Middle frontal gyrus (tissue), 1 donor: ENCODE measurements at regions not wholly inside any gene's neighbourhood (a gene's known extent, or its start where the extent isn't known, plus 50 kb on each side); places are given as distances from the start of the nearest gene placed in this dataset.

ENCODE experiments used
- DNase-seq: peaks from one replicate; pipeline ENCODE4 v3.0.0-alpha.2; 2015; ENCODE audit warnings: low spot score; ENCODE audit errors: extremely low spot score

DNA sequence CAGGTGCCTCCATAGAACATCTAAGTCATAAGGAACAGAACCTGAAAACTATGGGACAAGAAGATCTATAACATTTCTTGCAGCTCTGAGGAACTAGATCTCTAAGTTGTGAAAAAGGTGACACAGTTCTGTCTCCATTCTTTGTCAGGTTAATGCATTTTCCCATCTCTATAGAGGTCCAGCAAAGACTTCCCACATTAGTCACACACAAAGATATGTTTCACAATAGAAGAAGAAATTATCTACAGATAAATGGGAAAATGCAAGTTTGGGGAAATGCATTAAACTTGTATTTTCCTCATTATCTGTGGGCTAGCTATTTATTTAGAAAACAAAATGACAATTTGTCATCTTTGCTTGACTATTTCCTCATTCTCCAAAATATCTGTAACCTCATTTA, 458.6 kb upstream of the PAPPA start:
- DNase-seq: no peak

DNA sequence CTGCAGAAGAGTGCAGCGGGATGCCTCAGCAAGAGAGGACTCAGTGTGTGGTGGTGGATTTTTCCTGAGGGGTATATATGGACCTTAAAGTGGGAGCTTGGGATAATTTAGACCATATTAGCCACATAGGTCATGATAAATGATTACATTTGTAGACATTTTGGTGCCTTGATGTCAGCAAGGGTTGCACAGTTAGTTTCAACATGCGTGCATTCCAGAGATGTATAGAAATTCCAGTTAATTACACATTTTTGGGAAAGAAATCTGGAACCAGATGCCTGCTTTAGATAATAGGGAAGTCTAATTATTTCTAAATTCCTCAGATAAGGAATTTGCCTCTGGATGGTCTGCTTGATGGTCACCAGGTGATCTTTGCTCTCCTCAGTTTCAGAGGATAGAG, 440.6 kb upstream of the PAPPA start:
- DNase-seq: no peak

DNA sequence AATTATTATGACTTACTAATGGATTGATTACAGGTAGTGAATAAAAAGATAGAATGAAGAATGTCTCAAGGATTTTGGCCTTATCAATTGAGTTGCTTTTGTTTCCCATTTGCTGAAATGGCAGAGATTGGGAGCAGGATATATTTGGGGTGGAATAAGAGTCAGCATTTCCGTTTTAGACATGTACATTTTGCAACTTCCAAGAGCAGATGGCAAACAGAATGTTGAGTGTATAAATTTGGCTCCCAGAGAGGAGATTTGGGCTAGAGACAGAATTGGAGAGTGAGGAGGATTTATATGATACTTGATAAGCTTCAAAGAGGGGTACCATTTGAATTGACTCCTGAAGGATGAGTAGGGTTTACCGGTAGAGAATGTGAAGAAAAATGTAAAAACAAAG, 437.9 kb upstream of the PAPPA start:
- peak; percentile 31 for DNase-seq

DNA sequence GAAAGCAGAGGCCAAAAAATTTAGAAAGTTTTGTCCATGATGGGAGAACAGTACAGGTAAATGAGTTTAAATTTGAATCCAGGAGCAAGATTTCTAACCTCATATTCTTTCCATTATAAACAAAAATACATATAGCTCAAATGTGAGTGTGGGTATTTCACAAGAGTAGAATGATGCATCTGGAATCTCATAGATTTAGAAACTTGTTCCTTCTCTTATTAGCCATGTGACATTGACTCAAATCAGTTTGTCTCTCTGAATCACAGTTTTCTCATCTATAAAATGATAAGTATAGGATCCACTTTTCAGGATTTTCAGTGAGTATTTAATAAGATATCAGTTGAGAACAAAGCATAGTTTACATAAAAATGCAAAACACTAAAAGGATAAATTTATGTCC, 436.3 kb upstream of the PAPPA start:
- DNase-seq: no peak

DNA sequence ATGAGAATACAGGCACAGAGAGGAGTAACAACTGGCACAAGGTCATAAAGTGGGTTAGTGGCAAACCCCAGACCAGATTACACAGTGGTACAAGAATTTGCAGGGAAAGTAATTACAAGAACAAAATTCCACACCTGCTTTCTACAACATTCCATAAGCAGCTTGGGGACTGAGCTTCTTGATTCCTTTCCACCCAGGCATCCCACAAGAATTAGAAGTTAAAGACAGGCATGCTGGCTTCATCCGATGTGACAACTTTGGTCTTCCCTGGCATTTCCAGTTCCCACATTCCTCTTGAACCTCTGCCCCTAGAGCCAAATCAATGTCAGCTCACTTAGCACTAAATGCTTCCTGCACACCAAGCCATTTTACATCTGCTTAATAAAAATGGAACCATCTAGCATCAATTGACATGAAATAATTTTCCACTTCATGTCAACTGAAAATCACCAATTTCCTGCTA, 435.8 kb upstream of the PAPPA start:
- no peak for DNase-seq

DNA sequence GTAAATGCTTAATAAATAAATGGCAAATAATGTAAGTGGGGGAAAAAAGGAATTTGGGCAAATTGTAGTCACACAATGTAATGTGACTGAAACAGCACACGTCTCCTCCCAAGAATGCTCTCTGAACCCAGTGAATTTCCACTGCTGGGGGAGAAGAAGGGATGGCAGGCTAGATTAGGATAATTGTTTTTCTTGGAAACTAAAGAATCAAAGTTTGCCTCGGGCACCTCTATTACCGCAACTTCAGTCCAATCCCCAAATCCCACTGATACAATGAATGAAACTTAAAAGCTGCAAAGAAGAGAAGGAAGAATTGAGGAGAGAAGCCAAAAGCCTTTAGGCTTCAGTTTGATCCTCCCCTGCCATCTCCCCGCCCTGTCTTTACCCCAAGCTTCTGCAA, 423.2 kb upstream of the PAPPA start:
- DNase-seq: no peak

DNA sequence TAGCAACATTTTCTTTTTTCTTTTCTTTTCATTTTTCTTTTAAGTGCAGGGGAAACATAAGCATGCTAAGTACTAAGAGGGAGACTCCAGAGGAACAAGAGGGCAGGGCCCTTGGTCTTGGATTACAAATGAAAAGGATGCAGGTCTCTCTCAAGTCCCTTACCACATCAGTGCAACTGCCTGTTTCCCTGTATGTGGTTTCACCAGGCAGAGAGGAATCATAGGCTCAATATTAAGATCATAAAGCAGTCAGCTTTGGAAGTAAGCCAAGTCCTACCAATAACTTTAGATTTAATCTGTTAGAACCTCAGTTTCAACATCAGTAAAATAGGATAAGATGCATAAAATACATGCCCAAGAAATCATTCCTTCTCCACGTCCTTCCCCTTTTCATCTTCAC, 422.7 kb upstream of the PAPPA start:
- no peak for DNase-seq

DNA sequence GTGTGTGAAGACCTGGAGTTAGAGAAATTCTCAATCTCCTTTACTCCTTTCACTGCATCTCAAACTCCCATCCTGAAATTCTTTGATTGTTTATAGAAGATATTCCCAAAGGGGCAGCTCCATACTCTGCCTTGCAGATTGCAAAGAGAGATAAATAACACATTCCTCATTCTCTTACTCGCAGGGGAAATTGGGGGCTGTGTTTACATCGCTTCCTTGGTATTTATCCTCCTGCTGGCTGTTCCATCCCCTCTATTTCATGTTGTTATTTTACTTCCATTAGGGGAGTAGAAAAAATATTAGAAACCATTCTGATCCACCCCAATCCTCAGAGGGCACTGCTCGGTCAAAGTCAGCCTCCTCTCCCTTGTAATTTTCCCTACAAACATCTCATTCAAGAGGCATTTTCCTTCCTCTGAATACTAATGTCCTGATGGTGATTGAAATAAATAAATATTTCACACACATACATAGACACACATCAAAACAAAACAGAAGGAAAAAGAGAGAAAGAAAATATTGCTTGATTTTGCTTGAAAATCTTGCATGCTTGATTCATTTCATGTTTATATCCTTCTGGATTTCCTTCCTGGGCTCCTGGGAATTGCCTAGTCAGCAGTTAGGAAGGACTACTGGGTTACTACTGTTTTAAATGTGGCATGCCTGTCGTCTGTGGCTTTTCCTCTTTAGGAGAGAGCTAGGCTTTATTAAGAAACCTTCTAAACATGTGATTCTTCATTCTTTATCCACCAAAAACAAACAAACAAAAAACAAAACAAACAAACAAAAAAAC, 420.1 kb upstream of the PAPPA start:
- no peak for DNase-seq

DNA sequence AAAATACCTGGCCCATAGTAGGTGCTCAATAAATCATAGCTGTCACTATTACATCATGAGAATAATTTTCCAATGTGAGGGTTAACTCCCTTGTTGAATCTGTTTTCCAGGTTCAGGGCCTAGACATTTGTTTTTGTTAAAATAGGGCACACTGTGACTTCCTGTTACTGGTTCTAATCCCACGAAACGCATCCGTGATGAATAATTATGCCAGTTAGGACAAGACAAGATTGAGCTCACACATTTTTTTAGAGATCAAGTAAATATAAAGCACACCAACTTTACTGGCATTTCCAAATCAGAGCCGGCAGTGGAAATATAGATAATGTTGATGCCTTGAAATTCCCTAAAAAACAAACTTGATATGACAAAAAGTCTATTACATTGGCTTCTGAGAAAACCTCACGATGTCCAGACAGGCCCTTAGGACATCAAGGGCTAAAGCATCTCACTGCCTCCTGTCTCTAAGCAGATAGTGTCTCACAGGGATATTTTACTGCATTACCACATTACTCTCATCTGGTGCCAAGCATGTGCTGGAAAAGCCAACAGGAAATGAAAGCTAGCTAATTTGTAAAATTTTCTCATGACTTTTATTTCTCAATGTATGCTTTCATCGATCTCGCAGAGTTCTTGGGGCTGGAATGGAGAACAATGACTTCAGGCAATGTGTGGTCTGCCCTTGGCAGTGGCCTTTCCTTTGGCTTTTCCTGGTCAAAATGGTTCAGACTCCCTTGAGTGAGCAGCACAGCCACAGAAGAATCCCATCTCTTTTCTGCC, 414.3 kb upstream of the PAPPA start:
- DNase-seq: no peak

DNA sequence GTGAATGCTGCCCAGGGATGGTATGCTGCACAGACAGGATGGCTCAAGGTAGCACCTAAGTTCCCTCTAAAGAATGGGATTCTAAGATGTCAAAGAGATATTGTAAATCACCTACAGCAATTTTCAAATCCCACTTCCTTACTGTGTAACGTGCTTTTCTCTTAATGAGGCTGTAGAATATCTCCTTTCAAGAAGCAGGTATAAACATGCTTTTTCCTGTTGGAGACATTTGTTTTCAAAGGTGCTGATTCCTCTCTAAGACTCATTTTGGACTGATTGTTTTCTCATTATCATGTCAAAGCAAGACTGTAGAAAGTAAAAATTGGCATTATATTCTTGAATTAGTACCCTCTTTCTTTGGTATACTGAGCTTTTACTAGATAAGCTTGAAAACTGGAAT, 412.6 kb upstream of the PAPPA start:
- no peak for DNase-seq

DNA sequence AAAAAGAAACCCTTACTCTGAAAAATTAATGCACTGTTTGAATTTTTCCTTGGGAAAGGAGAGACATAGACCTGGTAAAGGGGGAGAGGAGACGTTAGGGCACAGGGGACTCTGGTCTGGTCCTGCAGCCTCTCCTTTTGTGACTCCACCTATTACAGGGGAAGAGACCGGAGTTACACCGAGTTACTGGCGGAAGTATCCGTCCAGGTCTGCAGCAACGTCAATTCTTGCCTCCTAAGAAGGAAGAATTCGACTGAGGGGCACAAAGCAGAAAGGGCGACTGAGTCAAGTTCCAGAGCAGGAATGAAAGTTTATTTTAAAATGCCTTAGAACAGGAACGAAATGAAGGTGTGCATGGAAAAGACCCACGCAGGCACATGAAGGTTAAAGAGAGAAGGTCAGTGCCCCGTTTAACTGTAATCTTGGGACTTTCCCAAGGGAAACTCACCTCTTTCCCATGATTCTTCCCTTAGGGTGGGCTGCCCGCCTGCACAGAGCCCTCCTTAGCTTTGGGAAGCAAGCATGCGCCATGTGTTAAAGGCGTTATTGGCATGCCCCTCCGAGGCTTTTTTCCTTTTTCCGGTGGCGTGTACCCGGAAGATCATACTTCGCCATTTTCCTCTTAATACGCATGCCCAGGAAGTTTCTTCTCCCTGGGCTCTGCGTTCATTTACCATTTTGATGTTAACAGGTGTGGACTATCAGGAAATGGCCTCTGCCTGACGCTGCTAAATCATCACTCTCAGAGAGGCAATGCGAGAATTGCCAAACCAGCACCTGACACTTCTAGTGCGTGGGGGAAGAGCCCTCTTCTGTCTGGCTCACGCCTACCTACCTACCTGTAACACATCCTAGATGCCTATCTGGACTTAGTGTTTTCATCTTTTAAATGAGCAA, 409.6 kb upstream of the PAPPA start:
- no peak for DNase-seq

DNA sequence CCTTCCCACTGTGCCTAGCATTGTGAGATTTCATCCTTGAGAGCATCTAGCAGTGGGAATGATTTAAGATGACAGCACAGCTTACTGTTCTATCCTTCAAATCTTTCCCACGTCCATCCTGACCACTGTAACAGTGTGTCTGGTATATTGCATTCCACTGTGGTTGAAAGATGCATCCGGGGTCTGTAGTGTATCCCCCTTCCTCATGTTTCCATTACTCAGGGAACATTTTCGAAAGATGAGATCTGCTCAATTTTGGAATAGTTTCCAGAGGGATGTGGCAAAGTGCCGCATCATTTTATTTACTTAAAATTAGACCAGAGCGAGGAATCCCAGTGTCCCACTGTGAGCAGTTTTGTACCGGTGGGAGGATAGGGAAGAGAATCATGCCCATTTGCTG, 407.1 kb upstream of the PAPPA start:
- no peak for DNase-seq

DNA sequence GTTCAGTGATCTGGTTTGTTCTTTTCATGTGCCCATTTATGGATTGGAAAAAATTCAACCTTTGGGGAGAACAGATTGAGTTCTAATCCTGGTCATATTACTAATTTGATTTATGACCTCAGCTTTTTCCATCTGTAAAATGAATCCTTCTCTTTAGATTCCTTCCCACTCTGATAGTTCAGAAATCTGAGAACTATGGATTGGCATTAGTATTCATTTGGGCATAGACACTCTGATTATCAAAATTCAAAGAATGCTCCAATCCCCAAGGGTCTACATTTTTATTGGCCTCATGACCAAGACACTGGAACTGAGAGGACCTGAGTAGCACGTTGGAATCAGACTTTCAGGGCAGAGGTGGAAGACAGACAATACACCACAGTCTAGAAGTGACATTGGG, 405.9 kb upstream of the PAPPA start:
- DNase-seq: no peak

DNA sequence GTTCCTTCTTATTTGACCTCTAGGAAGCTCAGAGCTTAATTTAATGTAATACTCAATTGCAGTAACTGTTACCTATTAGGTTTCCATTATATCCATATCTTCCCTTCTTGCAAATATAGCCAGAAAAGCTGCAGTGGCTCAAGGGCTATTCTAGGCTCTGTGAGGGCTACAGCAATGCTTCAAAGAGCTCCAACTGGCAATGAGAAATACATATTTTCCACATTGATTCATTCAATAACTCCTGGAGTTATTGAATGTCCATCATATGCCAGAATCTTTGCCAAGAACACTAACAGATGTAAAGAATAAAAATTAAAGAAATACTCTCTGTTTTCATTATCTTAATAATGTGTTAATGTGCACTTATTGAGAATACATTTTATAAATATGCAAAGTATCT, 396.9 kb upstream of the PAPPA start:
- DNase-seq: no peak

DNA sequence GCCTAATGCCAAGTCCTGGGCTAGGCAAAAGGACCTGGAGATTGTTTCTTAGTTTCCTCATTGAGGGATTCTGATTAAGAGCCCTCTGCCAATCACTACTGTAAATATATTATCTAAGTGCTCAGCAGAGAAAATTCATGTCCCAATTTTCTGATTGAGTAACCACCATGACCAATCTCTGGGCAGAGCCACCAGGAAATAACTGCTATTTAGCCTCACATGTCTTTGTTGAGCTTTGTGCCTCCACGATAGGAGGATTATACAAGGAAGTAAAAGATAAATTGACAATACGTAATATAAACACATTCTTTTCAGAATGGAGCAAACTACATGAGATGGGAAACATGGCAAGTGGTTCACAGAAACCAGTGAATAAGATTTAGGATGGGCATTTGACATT, 396.1 kb upstream of the PAPPA start:
- DNase-seq: no peak

DNA sequence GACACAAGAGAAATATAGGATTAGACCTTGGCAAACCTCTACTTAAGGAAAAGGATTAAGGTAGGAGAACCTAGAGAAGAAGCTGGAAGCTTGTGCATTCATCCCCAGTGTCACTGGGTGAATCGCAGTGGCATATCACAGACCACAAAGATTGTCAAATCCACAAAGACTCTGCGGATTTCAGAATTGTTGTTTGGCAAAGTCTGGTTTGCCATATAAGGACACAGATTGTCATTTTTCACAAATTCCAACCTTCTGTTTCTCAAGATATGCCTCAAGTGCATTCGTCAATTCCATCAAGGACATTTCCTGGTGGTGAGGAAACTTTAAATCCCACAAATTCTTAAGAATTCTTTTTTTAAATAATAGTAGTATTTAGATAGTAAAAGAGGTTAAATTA, 395.1 kb upstream of the PAPPA start:
- DNase-seq: no peak

DNA sequence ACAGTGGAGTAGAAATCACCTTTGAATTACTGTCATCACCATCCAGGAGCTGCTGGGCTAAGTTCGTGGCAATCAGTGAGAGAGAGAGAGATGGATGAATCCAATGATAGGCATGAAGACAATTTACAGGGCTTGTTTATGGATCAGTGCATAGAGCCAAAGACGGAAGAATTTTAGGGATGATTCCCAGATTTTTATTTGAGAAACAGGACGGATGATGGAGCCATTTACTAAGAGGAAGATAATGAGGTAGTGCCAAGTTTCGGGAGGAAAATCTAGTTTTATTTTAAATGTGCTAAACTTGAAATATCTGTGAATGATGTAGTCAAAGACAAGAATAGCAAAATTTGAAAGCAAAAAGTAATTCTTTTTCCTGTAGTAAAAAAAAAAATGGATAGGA, 394.2 kb upstream of the PAPPA start:
- no peak for DNase-seq

DNA sequence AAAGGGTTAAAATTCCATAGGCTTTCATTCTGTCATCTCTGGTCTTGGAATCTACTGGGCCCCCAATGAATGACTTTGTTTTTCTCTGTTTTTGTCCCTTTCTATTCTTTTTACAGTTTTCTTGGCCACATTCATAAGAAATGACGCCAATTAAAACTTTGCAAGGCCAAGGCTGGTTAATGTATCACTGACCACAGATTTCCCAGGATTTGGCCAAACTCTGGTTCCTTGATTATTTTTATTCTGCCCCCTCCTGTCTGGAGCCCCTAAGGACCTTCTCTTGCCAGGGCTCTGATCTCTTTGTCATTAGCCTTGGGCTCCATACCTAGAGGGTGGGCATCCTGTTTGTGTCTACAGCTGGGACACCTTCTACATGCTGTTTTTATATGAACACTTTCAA, 388.9 kb upstream of the PAPPA start:
- no peak for DNase-seq

DNA sequence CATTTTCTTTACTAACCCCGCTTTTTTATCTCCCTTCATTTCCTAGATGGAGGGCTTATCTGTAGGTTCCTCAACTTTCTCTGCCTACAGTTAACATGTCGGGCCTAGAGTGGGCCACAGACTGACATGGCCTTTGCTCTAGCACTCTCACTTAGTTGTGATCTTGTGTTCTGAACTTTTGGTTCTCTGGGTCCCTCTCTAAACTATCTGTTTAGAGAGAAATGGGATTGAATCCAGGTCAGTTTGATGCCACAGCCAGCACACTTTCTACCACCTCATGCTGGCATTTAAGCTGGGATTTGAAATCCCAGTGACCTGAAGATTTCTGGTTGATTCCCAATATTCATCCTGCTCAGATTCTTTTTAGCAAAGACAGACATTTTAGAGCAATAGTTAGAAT, 388.5 kb upstream of the PAPPA start:
- no peak for DNase-seq

DNA sequence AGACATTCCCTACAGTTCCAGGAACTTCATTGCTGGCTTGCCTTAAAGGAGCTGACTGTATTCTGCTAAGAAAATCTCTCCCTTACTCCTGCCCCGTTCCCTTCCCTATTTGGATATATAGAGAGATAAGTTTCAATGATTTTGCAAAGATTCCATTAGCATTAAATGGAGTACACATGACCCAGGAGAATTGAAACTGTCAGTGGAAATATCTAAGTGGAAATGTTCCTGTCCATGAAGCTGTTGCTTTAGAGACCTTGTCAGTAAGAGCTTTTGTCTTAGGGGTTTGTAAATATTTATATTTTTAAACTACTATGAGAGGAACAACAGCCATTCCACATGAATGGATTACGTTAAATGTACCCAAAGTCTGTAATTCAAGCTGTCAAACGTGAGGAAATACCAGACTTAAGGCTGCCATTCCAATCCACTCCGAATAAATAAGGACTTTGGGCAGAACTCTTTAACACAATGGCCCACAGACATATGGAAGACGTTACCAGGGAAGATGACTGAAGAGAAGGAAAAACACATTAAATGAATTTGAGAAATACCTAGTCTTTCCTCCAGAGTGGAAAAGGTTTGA, 387.1 kb upstream of the PAPPA start:
- no peak for DNase-seq

DNA sequence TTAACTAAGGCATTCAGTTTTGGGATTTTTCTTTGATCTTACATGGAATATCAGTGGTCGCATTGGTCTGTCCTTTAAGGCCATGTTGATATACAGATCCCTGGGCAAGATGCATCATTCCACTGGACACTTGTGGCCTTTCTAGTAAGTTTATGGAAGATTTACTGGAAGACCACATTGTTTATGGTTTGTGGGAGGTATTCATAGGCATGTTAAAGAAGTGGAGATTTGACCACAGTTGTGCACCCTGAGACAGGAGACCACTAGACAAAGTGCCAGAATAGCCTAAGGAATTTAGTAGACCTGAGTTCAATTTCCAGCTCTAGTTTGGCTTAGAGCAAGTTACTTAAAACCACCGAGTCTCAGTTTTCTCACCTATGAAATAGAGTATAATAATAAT, 383.1 kb upstream of the PAPPA start:
- no peak for DNase-seq

DNA sequence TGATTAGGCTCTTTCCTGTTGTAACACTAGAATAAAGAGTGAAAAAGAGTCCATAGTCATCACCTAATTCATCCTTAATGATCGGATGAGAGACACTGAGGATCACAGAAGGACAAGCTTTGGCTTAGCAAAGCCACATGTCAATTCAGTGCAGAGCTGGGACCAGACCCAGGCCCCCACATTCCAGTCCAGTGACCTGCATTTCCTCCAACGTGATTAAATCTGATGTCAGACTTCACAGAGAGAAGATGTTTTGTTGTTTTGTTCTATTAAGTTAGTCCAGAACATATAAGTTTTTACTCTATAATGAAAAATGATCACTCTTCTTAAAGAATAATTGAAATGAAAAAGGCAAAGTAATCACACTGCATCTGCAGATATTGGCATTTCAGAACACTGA, 377.9 kb upstream of the PAPPA start:
- DNase-seq: no peak
